Mesodermal cell (in vitro differentiated cells): ENCODE measurements at regions not wholly inside any gene's neighbourhood (a gene's known extent, or its start where the extent isn't known, plus 50 kb on each side); places are given as distances from the start of the nearest gene placed in this dataset.
"Not testable (repeated sequence)": the region's sequence is repeated elsewhere in the genome, so short reads cannot be mapped to it uniquely, and the experiment has no call there.

ENCODE experiments used
- H3K27ac ChIP-seq: 2 replicates; pipeline ENCODE4 v1.7.0; 2013; ENCODE audit warnings: mild to moderate bottlenecking, low read depth, low read length, moderate library complexity; ENCODE audit not compliant: severe bottlenecking
- H3K36me3 ChIP-seq: 2 replicates; pipeline ENCODE4 v1.7.1; 2013; ENCODE audit warnings: mild to moderate bottlenecking, low read length, moderate library complexity; ENCODE audit not compliant: control insufficient read depth, insufficient read depth
- H3K4me1 ChIP-seq: one replicate; pipeline ENCODE4 v1.7.1; 2013; ENCODE audit warnings: mild to moderate bottlenecking, low read length; ENCODE audit not compliant: insufficient read depth, control insufficient read depth, poor library complexity, severe bottlenecking
- H3K4me3 ChIP-seq: 2 replicates; pipeline ENCODE4 v1.7.0; 2013; ENCODE audit warnings: low read length, control low read depth, mild to moderate bottlenecking; ENCODE audit not compliant: insufficient read depth, poor library complexity, severe bottlenecking; ENCODE audit errors: extremely low read depth
- H3K9me3 ChIP-seq: 2 replicates; pipeline ENCODE4 v1.7.1; 2013; ENCODE audit warnings: mild to moderate bottlenecking, low read length, moderate library complexity; ENCODE audit not compliant: control insufficient read depth
- WGBS, 2 experiments: methylation state at CpG; one replicate each; pipeline ENCODE4 v1.1.5; 2013; ENCODE audit warnings: missing lambda C conversion rate in 2 of 2; ENCODE audit not compliant: insufficient coverage in 2 of 2; 5-methylcytosine and 5-hydroxymethylcytosine counted together

GRCh38 chr10:46108158-46108499 lies 62.1 kb upstream of the MSMB start:
- not testable (repeated sequence) for H3K9me3 ChIP-seq, H3K4me3 ChIP-seq, H3K27ac ChIP-seq, H3K36me3 ChIP-seq
- 85 to 92% methylated on average over 4 of the region's 5 CpGs for WGBS, 2 experiments
- H3K4me1 ChIP-seq: peaks cover 12% of the 10 kb centered on the region

- H3K27ac ChIP-seq, H3K4me3 ChIP-seq, H3K4me1 ChIP-seq, H3K36me3 ChIP-seq, H3K9me3 ChIP-seq: not testable (repeated sequence)
- WGBS, 2 experiments: no CpG with 5 or more reads among the region's 1 CpG
Observed at GRCh38 chr10:46154271-46154670, 108.2 kb upstream of the MSMB start.

- 90% methylated on average over 1 of the region's 2 CpGs; no CpG with 5 or more reads in 1 of the 2 experiments for WGBS, 2 experiments
- not testable (repeated sequence) for H3K9me3 ChIP-seq, H3K4me1 ChIP-seq, H3K27ac ChIP-seq, H3K4me3 ChIP-seq, H3K36me3 ChIP-seq
Observed at GRCh38 chr10:46154683-46155082, 108.6 kb upstream of the MSMB start.

GRCh38 chr10:46156866-46157265 lies 110.8 kb upstream of the MSMB start:
- H3K27ac ChIP-seq, H3K4me3 ChIP-seq, H3K9me3 ChIP-seq, H3K4me1 ChIP-seq, H3K36me3 ChIP-seq: not testable (repeated sequence)

GRCh38 chr10:46169736-46170135 lies 117.1 kb upstream of the ANTXRL start:
- H3K9me3 ChIP-seq: no peaks in the 10 kb centered on the region

GRCh38 chr10:46170789-46171188 lies 116.0 kb upstream of the ANTXRL start:
- Histone ChIP-seq H3K4me3 (no peak overlapping the region), H3K9me3 (no peaks in the 10 kb centered on the region), H3K4me1 (no peaks in the 10 kb centered on the region), H3K36me3 (no peaks in the 10 kb centered on the region), H3K27ac (no peak overlapping the region)
- WGBS, 2 experiments: 100% methylated on average over 1 of the region's 1 CpG; no CpG with 5 or more reads in 1 of the 2 experiments

More at GRCh38 chr10:46169736-46170135, 117.1 kb upstream of the ANTXRL start:
- Histone ChIP-seq H3K4me1 (no peaks in the 10 kb centered on the region), H3K4me3 (no peak overlapping the region), H3K27ac (no peak overlapping the region), H3K36me3 (no peaks in the 10 kb centered on the region)

- no peaks in the 10 kb centered on the region for H3K9me3 ChIP-seq
- H3K36me3 ChIP-seq: no peaks in the 10 kb centered on the region
- no peaks in the 10 kb centered on the region for H3K4me1 ChIP-seq
- no peak overlapping the region for H3K27ac ChIP-seq
- H3K4me3 ChIP-seq: no peak overlapping the region
- WGBS, 2 experiments: 50 to 93% methylated on average over 1 to 2 of the region's 3 CpGs
Observed at GRCh38 chr10:46171661-46172060, 115.1 kb upstream of the ANTXRL start.

- Histone ChIP-seq H3K27ac (no peak overlapping the region), H3K9me3 (no peaks in the 10 kb centered on the region), H3K4me1 (no peaks in the 10 kb centered on the region), H3K4me3 (no peak overlapping the region), H3K36me3 (no peaks in the 10 kb centered on the region)
- no CpG with 5 or more reads among the region's 1 CpG for WGBS, 2 experiments
Observed at GRCh38 chr10:46175296-46175695, 111.5 kb upstream of the ANTXRL start.

GRCh38 chr10:46175831-46176230 lies 111.0 kb upstream of the ANTXRL start:
- Histone ChIP-seq H3K9me3 (no peaks in the 10 kb centered on the region), H3K27ac (no peak overlapping the region), H3K4me1 (no peaks in the 10 kb centered on the region), H3K36me3 (no peaks in the 10 kb centered on the region), H3K4me3 (no peak overlapping the region)

GRCh38 chr10:46187431-46187830 lies 99.4 kb upstream of the ANTXRL start:
- H3K36me3 ChIP-seq, H3K9me3 ChIP-seq, H3K27ac ChIP-seq, H3K4me1 ChIP-seq, H3K4me3 ChIP-seq: not testable (repeated sequence)
- WGBS, 2 experiments: 88 to 100% methylated on average over 1 of the region's 3 CpGs

GRCh38 chr10:46197050-46197449 lies 89.7 kb upstream of the ANTXRL start:
- Histone ChIP-seq H3K9me3 (no peaks in the 10 kb centered on the region), H3K36me3 (no peaks in the 10 kb centered on the region), H3K4me3 (no peak overlapping the region), H3K4me1 (no peaks in the 10 kb centered on the region), H3K27ac (no peak overlapping the region)
- WGBS, 2 experiments: no CpG with 5 or more reads among the region's 3 CpGs

- Histone ChIP-seq H3K36me3 (no peaks in the 10 kb centered on the region), H3K4me3 (no peak overlapping the region), H3K9me3 (no peaks in the 10 kb centered on the region), H3K4me1 (no peaks in the 10 kb centered on the region), H3K27ac (no peak overlapping the region)
Observed at GRCh38 chr10:46198516-46198915, 88.3 kb upstream of the ANTXRL start.
